Right lobe of liver (tissue), 6 donors: ENCODE measurements at regions not wholly inside any gene's neighbourhood (a gene's known extent, or its start where the extent isn't known, plus 50 kb on each side); places are given as distances from the start of the nearest gene placed in this dataset.

Source experiments
- ATAC-seq, 4 donors: fragments of 200-7000 bp; cut with Tn5 transposase; one replicate each; pipeline ENCODE4 v1.9.1; 2020; ENCODE audit warnings: mild to moderate bottlenecking in 4 of 4, moderate library complexity in 4 of 4
- DNase-seq, 3 donors: peaks; one replicate each; pipeline ENCODE4 v3.0.0-alpha.2; 2020
- H3K27ac ChIP-seq, 3 donors: fragments of 200-600 bp; one replicate each; pipeline ENCODE4 v1.8.0; 2022
- H3K27me3 ChIP-seq, 2 donors: fragments of 200-600 bp; one replicate each; pipeline ENCODE4 v1.8.0; 2022
- H3K36me3 ChIP-seq, 4 donors: fragments of 200-600 bp; sonication (generic) in 1 of 4; one replicate each; pipeline versions ENCODE4 v1.5.1 to v1.8.0; 2017 to 2022; ENCODE audit warnings: control low read depth in 1 of 4
- H3K4me1 ChIP-seq, 4 donors: fragments of 200-600 bp; sonication (generic) in 1 of 4; one replicate each; pipeline versions ENCODE4 v1.5.1 to v1.8.0; 2017 to 2022; ENCODE audit warnings: control low read depth in 1 of 4
- H3K4me3 ChIP-seq, 3 donors: fragments of 200-600 bp; one replicate each; pipeline ENCODE4 v1.8.0; 2022
- H3K9me3 ChIP-seq, 4 donors: fragments of 200-600 bp; sonication (generic) in 1 of 4; one replicate each; pipeline versions ENCODE4 v1.5.1 to v1.8.0; 2017 to 2022; ENCODE audit warnings: control low read depth in 1 of 4
- POLR2A ChIP-seq: fragments of 450-650 bp; IDR thresholded peaks from one replicate; pipeline ENCODE4 v1.6.1; 2017; ENCODE audit warnings: antibody characterized with exemption, mild to moderate bottlenecking
- WGBS: methylation state at CpG from one replicate; pipeline ENCODE4 v1.1.6; 2018; ENCODE audit warnings: low coverage, low lambda C conversion rate; ENCODE audit not compliant: insufficient coverage; ENCODE audit errors: missing lambda C conversion rate; 5-methylcytosine and 5-hydroxymethylcytosine counted together
- intact Hi-C, 2 donors: fragments of 100-400 bp; cut with DNase I; formaldehyde crosslinking; loops; one replicate each; pipeline versions ENCODE4 v1.11.2 to v1.14.1; 2022
- TF ChIP-seq, protein P1 (sequence below), 4 donors: fragments of 200-600 bp in 3 of 4; fragments of 450-650 bp in 1 of 4; IDR thresholded peaks; one replicate each; pipeline versions ENCODE4 v1.5.1 to v1.8.0; 2016 to 2022; ENCODE audit warnings: antibody characterized with exemption in 4 of 4, mild to moderate bottlenecking in 2 of 4
- donor health status: DM: no; HTN: yes; CAD: no.
- donor health status: DM: no; HTN: no; CAD: no.
- donor health status: DM: no; HTN: no; CAD: no.
- donor health status: DM: no; HTN: yes; CAD: no.
- donor health status: DM: no; HTN: yes; CAD: no.

GRCh38 chr2:39517622-39518021 lies 80.5 kb upstream of the MAP4K3 start:
- DNase-seq = no peak
- intact Hi-C loops = no loop called here
- H3K4me1 ChIP-seq = peaks cover 0 to 34% (median 17%) of the 10 kb centered on the region in 4 donors
- 59% methylated on average over 2 of the region's 2 CpGs for WGBS
- H3K9me3 ChIP-seq = peaks cover 0 to 7% (median 3%) of the 10 kb centered on the region in 4 donors
- no peak overlapping the region for H3K4me3 ChIP-seq
- H3K36me3 ChIP-seq = no peaks in the 10 kb centered on the region
- no peak overlapping the region for H3K27ac ChIP-seq
- no peak for TF ChIP-seq POLR2A
- TF ChIP-seq, protein P1, sequence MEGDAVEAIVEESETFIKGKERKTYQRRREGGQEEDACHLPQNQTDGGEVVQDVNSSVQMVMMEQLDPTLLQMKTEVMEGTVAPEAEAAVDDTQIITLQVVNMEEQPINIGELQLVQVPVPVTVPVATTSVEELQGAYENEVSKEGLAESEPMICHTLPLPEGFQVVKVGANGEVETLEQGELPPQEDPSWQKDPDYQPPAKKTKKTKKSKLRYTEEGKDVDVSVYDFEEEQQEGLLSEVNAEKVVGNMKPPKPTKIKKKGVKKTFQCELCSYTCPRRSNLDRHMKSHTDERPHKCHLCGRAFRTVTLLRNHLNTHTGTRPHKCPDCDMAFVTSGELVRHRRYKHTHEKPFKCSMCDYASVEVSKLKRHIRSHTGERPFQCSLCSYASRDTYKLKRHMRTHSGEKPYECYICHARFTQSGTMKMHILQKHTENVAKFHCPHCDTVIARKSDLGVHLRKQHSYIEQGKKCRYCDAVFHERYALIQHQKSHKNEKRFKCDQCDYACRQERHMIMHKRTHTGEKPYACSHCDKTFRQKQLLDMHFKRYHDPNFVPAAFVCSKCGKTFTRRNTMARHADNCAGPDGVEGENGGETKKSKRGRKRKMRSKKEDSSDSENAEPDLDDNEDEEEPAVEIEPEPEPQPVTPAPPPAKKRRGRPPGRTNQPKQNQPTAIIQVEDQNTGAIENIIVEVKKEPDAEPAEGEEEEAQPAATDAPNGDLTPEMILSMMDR (IDR thresholded peaks at IDR 0.05) = no peak
- H3K27me3 ChIP-seq = no peaks in the 10 kb centered on the region
- no peak for ATAC-seq

- Histone ChIP-seq H3K9me3 (peaks cover 0 to 7% (median 3%) of the 10 kb centered on the region in 4 donors), H3K27ac (no peak overlapping the region), H3K27me3 (no peaks in the 10 kb centered on the region), H3K4me3 (no peak overlapping the region), H3K36me3 (no peaks in the 10 kb centered on the region), H3K4me1 (peaks cover 0 to 33% (median 12%) of the 10 kb centered on the region in 4 donors)
- 77% methylated on average over 1 of the region's 1 CpG for WGBS
- TF ChIP-seq, protein P1 (IDR thresholded peaks at IDR 0.05) = no peak
- no peak for TF ChIP-seq POLR2A
- ATAC-seq = no peak
- intact Hi-C loops = no loop called here
- no peak for DNase-seq
Measured at GRCh38 chr2:39519886-39520285, 82.8 kb upstream of the MAP4K3 start.

DNA sequence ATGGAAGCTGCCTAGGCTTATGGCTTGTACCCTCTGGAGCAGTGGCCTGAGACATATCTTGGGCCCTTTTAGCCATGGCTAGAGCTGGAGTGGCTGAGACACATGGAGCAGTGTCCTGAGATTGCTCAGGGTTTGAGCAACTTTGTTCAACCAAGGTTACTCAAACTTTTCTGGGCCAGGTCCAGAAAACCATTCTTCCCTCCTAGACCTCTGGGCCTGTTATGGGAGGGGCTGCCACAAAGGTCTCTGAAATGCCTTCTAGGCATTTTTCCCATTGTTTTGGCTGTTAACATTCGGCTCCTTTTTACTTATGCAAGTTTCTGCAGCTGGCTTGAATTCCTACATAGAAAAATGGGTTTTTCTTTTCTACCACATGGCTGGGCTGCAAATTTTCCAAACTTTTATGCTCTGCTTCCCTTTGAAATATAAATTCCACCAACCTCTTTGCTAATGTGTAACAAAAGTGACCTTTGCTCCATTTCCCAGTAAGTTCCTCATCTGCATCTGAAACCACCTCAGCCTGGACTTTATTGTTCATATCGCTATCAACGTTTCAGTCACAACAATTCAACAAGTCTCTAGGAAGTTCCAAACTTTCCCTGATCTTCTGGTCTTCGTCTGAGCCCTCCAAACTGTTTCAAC lies 84.9 kb upstream of the MAP4K3 start:
- H3K4me1 ChIP-seq = peaks cover 0 to 30% (median 14%) of the 10 kb centered on the region in 4 donors
- no peaks in the 10 kb centered on the region for H3K27me3 ChIP-seq
- H3K36me3 ChIP-seq = no peaks in the 10 kb centered on the region
- no peak overlapping the region for H3K4me3 ChIP-seq
- H3K27ac ChIP-seq = peak overlapping the region; percentile 24 to 59 (median 49)
- DNase-seq = peak in 1 of 3 donors; percentile 55
- WGBS = 35% methylated on average over 4 of the region's 4 CpGs
- peaks cover 0 to 7% (median 3%) of the 10 kb centered on the region in 4 donors for H3K9me3 ChIP-seq
- intact Hi-C loops = no loop called here
- ATAC-seq = peak; percentile 49 to 76 (median 52)
- TF ChIP-seq POLR2A = no peak
- TF ChIP-seq, protein P1 (IDR thresholded peaks at IDR 0.05) = no peak

DNA sequence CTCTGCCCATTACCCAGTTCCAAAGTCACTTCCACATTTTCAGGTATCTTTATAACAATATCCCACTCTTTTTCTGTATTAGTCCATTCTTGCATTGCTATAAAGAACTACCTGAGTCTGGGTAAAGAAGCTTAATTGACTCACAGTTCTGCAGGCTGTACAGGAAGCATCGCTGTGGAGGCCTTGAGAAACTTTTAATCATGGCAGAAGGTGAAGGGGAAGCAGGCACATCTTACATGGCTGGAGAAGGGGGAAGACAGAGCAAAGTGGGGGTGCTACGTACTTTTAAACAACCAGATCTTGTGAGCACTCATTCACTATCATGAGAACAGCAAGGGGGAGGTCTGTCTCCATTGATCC lies 85.4 kb upstream of the MAP4K3 start:
- no peak for DNase-seq
- TF ChIP-seq POLR2A = no peak
- TF ChIP-seq, protein P1 (IDR thresholded peaks at IDR 0.05) = no peak
- peak in 1 of 4 donors; percentile 6 for ATAC-seq
- intact Hi-C loops = no loop called here
- Histone ChIP-seq H3K9me3 (peaks cover 0 to 7% (median 3%) of the 10 kb centered on the region in 4 donors), H3K27me3 (no peaks in the 10 kb centered on the region), H3K27ac (peak overlapping the region; percentile 24 to 59 (median 49)), H3K36me3 (no peaks in the 10 kb centered on the region), H3K4me3 (no peak overlapping the region), H3K4me1 (peaks cover 0 to 26% (median 12%) of the 10 kb centered on the region in 4 donors)
- 94% methylated on average over 2 of the region's 2 CpGs for WGBS
